SU-DHL-6 (cell line): ENCODE measurements at regions not wholly inside any gene's neighbourhood (a gene's known extent, or its start where the extent isn't known, plus 50 kb on each side); places are given as distances from the start of the nearest gene placed in this dataset.

Source experiments
- CTCF ChIP-seq: fragments of 200-600 bp; sonication (generic); IDR thresholded peaks from one replicate; pipeline ENCODE4 v1.5.1; 2017; ENCODE audit warnings: antibody characterized with exemption, mild to moderate bottlenecking, low read length, moderate library complexity; ENCODE audit not compliant: insufficient read depth, poor library complexity, severe bottlenecking
- EZH2phosphoT487 ChIP-seq: fragments of 200-600 bp; sonication (generic), shearing (Covaris generic); conservative IDR thresholded peaks from 2 replicates; pipeline ENCODE4 v1.6.1; 2018; ENCODE audit warnings: mild to moderate bottlenecking, antibody characterized with exemption, low read length, moderate library complexity, mixed read lengths

DNA sequence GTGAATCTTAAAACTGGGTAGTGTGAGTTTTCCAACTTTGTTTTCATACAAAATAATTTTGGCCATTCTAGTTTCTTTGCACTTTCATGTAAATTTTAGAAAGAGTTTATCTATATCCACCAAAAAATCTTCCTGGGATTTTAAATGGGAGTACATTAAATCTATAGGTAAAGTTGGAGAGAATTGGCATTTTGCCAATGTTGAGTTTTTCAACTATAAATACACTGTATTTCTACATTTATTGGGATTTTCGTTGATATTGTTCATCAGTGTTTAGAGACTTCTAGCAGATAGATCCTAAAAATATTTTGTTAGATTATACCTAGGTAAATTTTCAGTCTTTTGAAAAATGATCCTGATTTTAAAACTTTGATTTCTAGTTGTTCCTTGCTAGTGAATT lies 83.1 kb upstream of the CCDC54 start:
- TF ChIP-seq CTCF (no peak), EZH2phosphoT487 (no peak)
